ACHN (cell line): ENCODE measurements at regions not wholly inside any gene's neighbourhood (a gene's known extent, or its start where the extent isn't known, plus 50 kb on each side); places are given as distances from the start of the nearest gene placed in this dataset.
A peak's percentile ranks its signal among the peaks of the same experiment; 100 is the strongest.
"Not testable (repeated sequence)": the region's sequence is repeated elsewhere in the genome, so short reads cannot be mapped to it uniquely, and the experiment has no call there.

ENCODE experiments used
- DNase-seq: peaks from one replicate; pipeline ENCODE4 v3.0.0-alpha.2; 2015
- in situ Hi-C: cut with HindIII; loops from 2 replicates; pipeline ENCODE4 v1.10.0; 2017; ENCODE audit warnings: low sequenced_read_pairs, low pct_ligation_motif_present, low pct_unique_long_range_greater_than_20kb

DNA sequence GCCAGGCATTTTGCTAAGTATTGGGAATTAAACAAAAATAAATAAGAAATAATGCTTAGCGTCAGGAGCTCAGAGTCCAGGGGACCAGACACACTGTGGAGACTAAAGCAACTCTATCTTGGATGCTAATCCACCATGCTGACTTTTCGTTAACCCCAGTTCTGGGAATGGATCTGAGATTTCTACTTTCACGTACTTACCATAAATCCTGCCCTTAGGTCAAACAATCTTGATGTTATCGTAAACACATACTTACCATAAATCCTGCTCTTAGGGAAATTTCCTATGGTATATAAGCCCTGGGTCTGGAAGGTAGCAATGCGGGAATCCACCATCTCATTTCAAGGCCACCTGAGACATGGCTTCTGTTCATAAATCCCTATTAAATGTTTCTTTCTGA is 204.5 kb upstream of the IGFBP7 start:
- in situ Hi-C loops: no loop called here
- DNase-seq: no peak

- in situ Hi-C loops: no loop called here
- no peak for DNase-seq
Measured at GRCh38 chr4:57312296-57312695, 202.1 kb upstream of the IGFBP7 start.

GRCh38 chr4:57309658-57310057 is 199.5 kb upstream of the IGFBP7 start:
- in situ Hi-C loops: no loop called here
- DNase-seq: no peak

- in situ Hi-C loops: no loop called here
- DNase-seq: no peak
Measured at GRCh38 chr4:57308301-57308700, 198.1 kb upstream of the IGFBP7 start.

- no peak for DNase-seq
Measured at GRCh38 chr4:57305836-57306235, 195.7 kb upstream of the IGFBP7 start.

GRCh38 chr4:57303012-57303751 is 193.0 kb upstream of the IGFBP7 start:
- peak; percentile 18 for DNase-seq
- in situ Hi-C loops: no loop called here

More at GRCh38 chr4:57305836-57306235, 195.7 kb upstream of the IGFBP7 start:
- in situ Hi-C loops: no loop called here

GRCh38 chr4:57300300-57300699 is 190.1 kb upstream of the IGFBP7 start:
- DNase-seq, in situ Hi-C loops: not testable (repeated sequence)

DNA sequence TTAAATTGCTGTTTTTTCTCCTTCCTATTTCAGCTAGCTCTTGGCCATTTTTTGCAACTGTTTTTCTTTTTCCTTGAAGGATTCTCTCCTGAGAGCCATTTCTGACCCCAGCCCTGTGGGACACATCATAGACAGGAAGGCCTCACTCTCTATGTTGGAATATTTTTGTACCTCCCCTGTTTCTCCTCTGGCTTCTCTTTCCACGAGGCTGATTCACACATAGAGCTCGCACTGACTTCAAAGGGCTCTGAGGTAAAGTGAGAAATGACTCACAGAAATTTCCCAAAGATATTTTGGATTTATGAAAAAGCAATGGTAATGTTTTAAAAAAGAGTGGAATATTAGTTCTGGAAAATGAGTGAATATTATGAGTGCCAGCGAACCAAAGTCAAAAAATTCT is 181.7 kb upstream of the IGFBP7 start:
- in situ Hi-C loops: no loop called here
- DNase-seq: no peak

GRCh38 chr4:57287687-57288604 is 177.8 kb upstream of the IGFBP7 start:
- DNase-seq: no peak
- in situ Hi-C loops: no loop called here

- DNase-seq: no peak
- in situ Hi-C loops: no loop called here
Measured at GRCh38 chr4:57282933-57283310, 172.7 kb upstream of the IGFBP7 start.

GRCh38 chr4:57280481-57280880 is 170.3 kb upstream of the IGFBP7 start:
- DNase-seq: no peak
- in situ Hi-C loops: no loop called here

DNA sequence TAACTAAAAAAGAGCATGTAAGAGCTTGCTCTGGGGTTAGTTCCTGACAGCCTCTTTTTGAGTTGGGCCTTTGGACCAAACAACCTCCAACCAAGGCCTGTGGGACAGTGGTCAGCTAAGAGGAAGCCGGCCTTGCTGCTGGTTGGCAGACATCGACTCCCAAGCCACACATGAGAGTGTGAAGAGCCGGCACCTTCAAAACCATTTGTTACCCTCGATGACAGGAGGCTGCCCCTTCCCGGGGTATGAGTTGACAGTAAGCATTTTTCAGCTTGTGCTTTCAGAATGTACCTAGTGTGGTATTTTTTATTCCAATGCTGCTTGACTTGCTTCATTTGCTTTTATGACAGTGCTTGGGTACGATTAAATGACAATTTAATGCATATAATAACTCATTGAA is 168.6 kb upstream of the IGFBP7 start:
- no peak for DNase-seq

DNA sequence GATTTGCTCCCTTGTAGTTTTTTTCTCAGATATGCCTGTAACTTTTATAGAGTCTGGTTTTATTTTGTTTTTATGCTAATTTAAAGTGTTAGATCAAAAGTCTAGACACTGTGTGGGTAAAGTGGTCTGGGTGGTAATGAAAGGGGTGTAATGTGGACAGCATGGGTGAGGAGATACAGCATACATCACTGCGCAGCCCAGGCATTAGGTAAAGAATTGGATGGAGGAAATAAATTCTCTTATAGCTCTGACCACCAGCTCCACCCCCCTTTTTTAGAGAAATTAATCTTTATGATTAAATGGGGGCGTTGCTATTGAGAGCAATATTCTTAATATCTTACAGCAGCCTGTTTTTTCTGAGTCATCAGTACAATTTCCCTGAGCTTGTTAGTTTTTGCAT is 163.9 kb upstream of the IGFBP7 start:
- in situ Hi-C loops: no loop called here
- DNase-seq: no peak

More for the DNA sequence above, 168.6 kb upstream of the IGFBP7 start:
- in situ Hi-C loops: no loop called here

GRCh38 chr4:57270346-57270745 is 160.2 kb upstream of the IGFBP7 start:
- in situ Hi-C loops: no loop called here
- DNase-seq: no peak

GRCh38 chr4:57265831-57266582 is 155.8 kb upstream of the IGFBP7 start:
- DNase-seq: no peak
- in situ Hi-C loops: no loop called here

- in situ Hi-C loops: no loop called here
- no peak for DNase-seq
Measured at GRCh38 chr4:57254754-57255153, 144.6 kb upstream of the IGFBP7 start.

- no peak for DNase-seq
- in situ Hi-C loops: no loop called here
Measured at GRCh38 chr4:57249083-57249482, 138.9 kb upstream of the IGFBP7 start.

- DNase-seq: no peak
- in situ Hi-C loops: no loop called here
Measured at GRCh38 chr4:57243076-57243475, 132.9 kb upstream of the IGFBP7 start.

DNA sequence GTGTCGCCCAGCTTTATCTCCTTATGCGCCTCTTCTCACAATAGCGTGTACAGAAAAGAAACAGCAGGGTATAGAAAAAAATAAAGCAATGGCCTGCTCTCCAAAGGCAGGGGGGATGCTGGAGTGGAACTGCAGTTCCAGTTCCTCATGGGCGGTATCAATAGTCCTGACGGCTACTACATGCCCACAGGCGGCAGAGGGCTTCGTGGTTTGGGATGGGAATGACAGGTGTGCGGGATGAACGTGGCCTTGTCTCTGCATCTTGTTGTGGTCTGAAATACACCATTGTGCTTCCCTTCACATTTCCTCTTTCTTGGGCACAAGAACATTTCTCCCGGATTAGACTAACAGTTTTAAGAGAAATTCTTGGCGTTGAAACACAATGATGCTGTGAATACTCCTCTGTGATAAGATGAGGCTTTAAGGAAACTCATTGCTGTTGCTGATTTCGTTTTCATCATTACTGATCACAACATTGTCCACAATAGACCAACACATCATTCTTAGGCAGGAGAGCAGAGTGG is 124.1 kb upstream of the IGFBP7 start:
- no peak for DNase-seq
- in situ Hi-C loops: no loop called here
